ENCODE measurements at regions not wholly inside any gene's neighbourhood (a gene's known extent, or its start where the extent isn't known, plus 50 kb on each side); places are given as distances from the start of the nearest gene placed in this dataset.

DNA sequence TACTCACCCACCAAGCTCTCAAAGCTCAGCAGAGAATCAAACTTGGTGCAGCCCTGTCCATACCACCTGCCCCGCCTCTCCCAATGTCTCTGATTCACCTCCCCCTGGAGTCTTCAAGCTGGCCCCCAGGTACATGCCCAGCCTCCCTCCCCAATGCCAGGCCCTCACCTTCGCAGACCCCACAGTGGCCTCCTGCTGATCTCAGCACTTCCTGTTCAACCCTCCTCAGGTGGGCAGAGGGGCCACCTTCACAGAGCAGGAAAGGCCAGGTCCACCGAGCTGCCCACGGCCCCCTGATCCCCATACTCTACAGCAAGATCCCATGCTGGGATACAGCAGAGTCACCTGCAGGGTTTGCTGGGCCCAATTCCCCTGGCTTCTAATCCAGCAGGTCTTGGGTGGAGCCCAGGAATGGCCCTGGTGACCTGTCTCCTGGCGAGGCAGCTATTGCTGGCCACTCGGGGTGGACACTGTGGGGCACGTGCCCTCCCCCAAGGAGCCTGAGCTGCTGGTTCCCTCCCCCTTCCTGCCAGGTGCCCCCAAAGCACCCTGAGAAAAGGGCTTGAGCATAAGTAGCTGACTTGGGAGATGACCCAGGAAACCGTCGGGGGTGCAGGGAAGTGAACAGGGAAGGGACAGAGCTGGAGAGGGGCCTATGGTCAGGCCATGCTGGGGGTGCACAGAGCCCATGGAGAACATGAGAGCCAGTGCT, 150.7 kb downstream of the BRD1 start:
- ChIA-PET POLR2A (ENCODE audit: unreplicated experiment) (no interaction called here), CTCF (no interaction called here)
- peaks cover 62% of the 10 kb centered on the region for H3K27me3 ChIP-seq (ENCODE audit: low read length)
- BruUV-seq (replicated peaks) = no TSS peak
- H3K36me3 ChIP-seq (ENCODE audit: low read depth, low read length) = no peaks in the 10 kb centered on the region
- no peak overlapping the region for H3K4me2 ChIP-seq (ENCODE audit: low read length)
- no peak for ATAC-seq
- H3K9ac ChIP-seq (ENCODE audit: low read length) = no peak overlapping the region
- intact Hi-C loops (cut with micrococcal nuclease) = no loop called here
- H3F3A ChIP-seq (ENCODE audit: low read length, unreplicated experiment) = no peaks in the 10 kb centered on the region
- DNase-seq = no peak
- H4K20me1 ChIP-seq (ENCODE audit: low read length) = no peaks in the 10 kb centered on the region
- H3K79me2 ChIP-seq (ENCODE audit: low read length) = no peaks in the 10 kb centered on the region
- no peak overlapping the region for H3K27ac ChIP-seq (ENCODE audit: low read length)
- no peaks in the 10 kb centered on the region for H3K9me3 ChIP-seq (ENCODE audit: low read length)
- TF ChIP-seq, protein P1, sequence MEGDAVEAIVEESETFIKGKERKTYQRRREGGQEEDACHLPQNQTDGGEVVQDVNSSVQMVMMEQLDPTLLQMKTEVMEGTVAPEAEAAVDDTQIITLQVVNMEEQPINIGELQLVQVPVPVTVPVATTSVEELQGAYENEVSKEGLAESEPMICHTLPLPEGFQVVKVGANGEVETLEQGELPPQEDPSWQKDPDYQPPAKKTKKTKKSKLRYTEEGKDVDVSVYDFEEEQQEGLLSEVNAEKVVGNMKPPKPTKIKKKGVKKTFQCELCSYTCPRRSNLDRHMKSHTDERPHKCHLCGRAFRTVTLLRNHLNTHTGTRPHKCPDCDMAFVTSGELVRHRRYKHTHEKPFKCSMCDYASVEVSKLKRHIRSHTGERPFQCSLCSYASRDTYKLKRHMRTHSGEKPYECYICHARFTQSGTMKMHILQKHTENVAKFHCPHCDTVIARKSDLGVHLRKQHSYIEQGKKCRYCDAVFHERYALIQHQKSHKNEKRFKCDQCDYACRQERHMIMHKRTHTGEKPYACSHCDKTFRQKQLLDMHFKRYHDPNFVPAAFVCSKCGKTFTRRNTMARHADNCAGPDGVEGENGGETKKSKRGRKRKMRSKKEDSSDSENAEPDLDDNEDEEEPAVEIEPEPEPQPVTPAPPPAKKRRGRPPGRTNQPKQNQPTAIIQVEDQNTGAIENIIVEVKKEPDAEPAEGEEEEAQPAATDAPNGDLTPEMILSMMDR (conservative IDR thresholded peaks at IDR 0.05; ENCODE audit: low read depth, low read length) = no peak
- TF ChIP-seq EZH2phosphoT487 (IDR thresholded peaks at IDR 0.05; ENCODE audit: borderline replicate concordance, low read length) (no peak), EZH2 (IDR thresholded peaks at IDR 0.05; ENCODE audit: low read length, unreplicated experiment) (no peak)
- H3K4me1 ChIP-seq (ENCODE audit: insufficient read depth, low read length) = no peaks in the 10 kb centered on the region
- H3K9me2 ChIP-seq (replicated peaks; ENCODE audit: low read length) = no peaks in the 10 kb centered on the region
- no peak overlapping the region for H3K4me3 ChIP-seq (ENCODE audit: low read length)
- no peak overlapping the region for H2AFZ ChIP-seq (ENCODE audit: low read length)

DNA sequence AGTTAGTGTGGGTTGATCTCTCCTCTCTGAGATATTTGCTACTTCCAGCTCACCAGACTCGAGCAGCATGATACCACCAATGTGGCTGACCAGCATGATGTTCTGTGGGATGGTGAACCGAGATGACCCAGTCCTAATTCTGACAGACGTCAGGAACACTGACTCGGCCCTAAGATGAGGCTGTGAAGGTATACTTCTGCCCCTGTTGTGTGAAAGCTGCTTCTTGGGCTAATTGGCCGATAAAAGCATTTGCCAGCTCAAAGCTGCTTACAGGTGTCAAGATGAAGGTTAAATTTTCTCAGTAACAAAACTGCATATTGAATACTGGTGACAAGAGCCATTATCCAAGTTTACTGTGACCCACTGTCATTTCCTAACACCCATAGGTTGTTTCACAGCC, 151.4 kb downstream of the BRD1 start:
- H3K9ac ChIP-seq (ENCODE audit: low read length) = no peak overlapping the region
- H4K20me1 ChIP-seq (ENCODE audit: low read length) = no peaks in the 10 kb centered on the region
- no peaks in the 10 kb centered on the region for H3K79me2 ChIP-seq (ENCODE audit: low read length)
- H3K4me3 ChIP-seq (ENCODE audit: low read length) = no peak overlapping the region
- no peaks in the 10 kb centered on the region for H3K9me3 ChIP-seq (ENCODE audit: low read length)
- TF ChIP-seq, protein P1 (conservative IDR thresholded peaks at IDR 0.05; ENCODE audit: low read depth, low read length) = no peak
- TF ChIP-seq EZH2 (IDR thresholded peaks at IDR 0.05; ENCODE audit: low read length, unreplicated experiment) (no peak), EZH2phosphoT487 (IDR thresholded peaks at IDR 0.05; ENCODE audit: borderline replicate concordance, low read length) (no peak)
- H3K27ac ChIP-seq (ENCODE audit: low read length) = no peak overlapping the region
- no peak overlapping the region for H2AFZ ChIP-seq (ENCODE audit: low read length)
- ChIA-PET POLR2A (ENCODE audit: unreplicated experiment) (no interaction called here), CTCF (no interaction called here)
- intact Hi-C loops (cut with micrococcal nuclease) = no loop called here
- peaks cover 65% of the 10 kb centered on the region for H3K27me3 ChIP-seq (ENCODE audit: low read length)
- no peak for ATAC-seq
- DNase-seq = no peak
- H3K4me2 ChIP-seq (ENCODE audit: low read length) = no peak overlapping the region
- no peaks in the 10 kb centered on the region for H3K9me2 ChIP-seq (replicated peaks; ENCODE audit: low read length)
- H3F3A ChIP-seq (ENCODE audit: low read length, unreplicated experiment) = no peaks in the 10 kb centered on the region
- no TSS peak for BruUV-seq (replicated peaks)
- no peaks in the 10 kb centered on the region for H3K4me1 ChIP-seq (ENCODE audit: insufficient read depth, low read length)
- H3K36me3 ChIP-seq (ENCODE audit: low read depth, low read length) = no peaks in the 10 kb centered on the region

DNA sequence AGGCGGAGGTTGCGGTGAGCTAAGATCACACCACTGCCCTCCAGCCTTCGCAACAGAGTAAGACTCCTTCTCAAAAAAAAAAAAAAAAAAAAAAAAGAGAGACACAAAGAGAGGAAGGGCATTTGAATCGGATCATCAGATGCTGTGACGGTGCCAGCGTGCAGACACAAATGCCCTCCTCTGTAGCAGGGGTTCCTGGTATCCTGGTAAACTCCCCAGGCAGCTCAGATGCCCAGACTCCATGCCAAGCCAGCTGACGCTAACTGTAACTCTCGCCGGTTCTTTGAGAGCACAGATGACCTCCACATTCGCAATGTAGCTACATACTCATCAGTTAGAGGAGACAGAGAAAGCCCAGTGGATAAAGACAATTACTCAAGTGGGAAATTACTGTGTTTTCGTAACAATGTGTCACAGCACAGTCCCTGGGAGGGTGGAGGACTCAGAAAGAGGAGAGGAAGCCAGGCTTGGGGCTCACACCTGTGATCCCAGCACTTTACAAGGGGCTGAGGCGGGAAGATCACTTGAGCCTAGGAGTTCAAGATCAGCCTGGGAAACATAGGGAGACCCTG, 153.1 kb downstream of the BRD1 start:
- no peak overlapping the region for H3K27ac ChIP-seq (ENCODE audit: low read length)
- ChIA-PET CTCF (no interaction called here), POLR2A (ENCODE audit: unreplicated experiment) (no interaction called here)
- TF ChIP-seq EZH2phosphoT487 (IDR thresholded peaks at IDR 0.05; ENCODE audit: borderline replicate concordance, low read length) (no peak), EZH2 (IDR thresholded peaks at IDR 0.05; ENCODE audit: low read length, unreplicated experiment) (no peak)
- TF ChIP-seq, protein P1 (conservative IDR thresholded peaks at IDR 0.05; ENCODE audit: low read depth, low read length) = no peak
- no peak overlapping the region for H2AFZ ChIP-seq (ENCODE audit: low read length)
- no peaks in the 10 kb centered on the region for H3K4me1 ChIP-seq (ENCODE audit: insufficient read depth, low read length)
- no peaks in the 10 kb centered on the region for H3K9me3 ChIP-seq (ENCODE audit: low read length)
- H3K9ac ChIP-seq (ENCODE audit: low read length) = no peak overlapping the region
- no peaks in the 10 kb centered on the region for H3K79me2 ChIP-seq (ENCODE audit: low read length)
- no TSS peak for BruUV-seq (replicated peaks)
- H3K27me3 ChIP-seq (ENCODE audit: low read length) = peaks cover 55% of the 10 kb centered on the region
- no peaks in the 10 kb centered on the region for H3F3A ChIP-seq (ENCODE audit: low read length, unreplicated experiment)
- ATAC-seq (no peak), DNase-seq (no peak)
- H3K4me2 ChIP-seq (ENCODE audit: low read length) = no peak overlapping the region
- H3K9me2 ChIP-seq (replicated peaks; ENCODE audit: low read length) = no peaks in the 10 kb centered on the region
- no peaks in the 10 kb centered on the region for H3K36me3 ChIP-seq (ENCODE audit: low read depth, low read length)
- H3K4me3 ChIP-seq (ENCODE audit: low read length) = no peak overlapping the region
- intact Hi-C loops (cut with micrococcal nuclease) = no loop called here
- H4K20me1 ChIP-seq (ENCODE audit: low read length) = no peaks in the 10 kb centered on the region

All from PC-3 (cell line).